Upper lobe of left lung (tissue), 4 donors: ENCODE measurements at regions not wholly inside any gene's neighbourhood (a gene's known extent, or its start where the extent isn't known, plus 50 kb on each side); places are given as distances from the start of the nearest gene placed in this dataset.

Experiments
- CTCF ChIP-seq, 6 experiments: fragments of 450-650 bp in 4 of 6; fragments of 200-600 bp in 2 of 6; sonication (generic) in 2 of 6; IDR thresholded peaks; one replicate each; pipeline ENCODE4 v1.5.1; 2016 to 2019; ENCODE audit warnings: antibody characterized with exemption in 6 of 6
- POLR2A ChIP-seq, 4 donors: fragments of 450-650 bp; IDR thresholded peaks; one replicate each; pipeline ENCODE4 v1.5.1; 2016 to 2017; ENCODE audit warnings: antibody characterized with exemption in 4 of 4, mild to moderate bottlenecking in 2 of 4
- POLR2AphosphoS5 ChIP-seq, 2 donors: sonication (generic); formaldehyde crosslinking; IDR thresholded peaks; one replicate each; pipeline ENCODE4 v1.5.1; 2017; ENCODE audit warnings: antibody characterized with exemption in 2 of 2

- TF ChIP-seq POLR2A (IDR thresholded peaks at IDR 0.05) = no peak
- no peak for TF ChIP-seq CTCF (IDR thresholded peaks at IDR 0.05)
- no peak for TF ChIP-seq POLR2AphosphoS5 (IDR thresholded peaks at IDR 0.05)
Measured at GRCh38 chr16:65312795-65313194, 190.9 kb upstream of the CDH11 start.
